ENCODE measurements at regions not wholly inside any gene's neighbourhood (a gene's known extent, or its start where the extent isn't known, plus 50 kb on each side); places are given as distances from the start of the nearest gene placed in this dataset.

- TF ChIP-seq CTCF (IDR thresholded peaks at IDR 0.05) (no peak), POLR2AphosphoS5 (IDR thresholded peaks at IDR 0.05) (no peak), POLR2A (IDR thresholded peaks at IDR 0.05) (no peak)
These were observed 170.5 kb upstream of the DOK6 start for GRCh38 chr18:69230204-69230603.

Data from breast epithelium (tissue), 3 donors.